Erythroblast (primary cell): ENCODE measurements at regions not wholly inside any gene's neighbourhood (a gene's known extent, or its start where the extent isn't known, plus 50 kb on each side); places are given as distances from the start of the nearest gene placed in this dataset.

Experiments
- DNase-seq, 2 experiments: peaks; one replicate each; lab custom pipeline; 2025; lab: John Stamatoyannopoulos, UW
- GATA1 ChIP-seq: IDR thresholded peaks from 2 replicates; pipeline ENCODE4 v1.6.1; 2011; ENCODE audit warnings: low read depth, mild to moderate bottlenecking, control low read depth, low read length, moderate library complexity
- POLR2A ChIP-seq: IDR thresholded peaks from 2 replicates; pipeline ENCODE4 v1.6.1; 2011; ENCODE audit warnings: mild to moderate bottlenecking, low read length

DNA sequence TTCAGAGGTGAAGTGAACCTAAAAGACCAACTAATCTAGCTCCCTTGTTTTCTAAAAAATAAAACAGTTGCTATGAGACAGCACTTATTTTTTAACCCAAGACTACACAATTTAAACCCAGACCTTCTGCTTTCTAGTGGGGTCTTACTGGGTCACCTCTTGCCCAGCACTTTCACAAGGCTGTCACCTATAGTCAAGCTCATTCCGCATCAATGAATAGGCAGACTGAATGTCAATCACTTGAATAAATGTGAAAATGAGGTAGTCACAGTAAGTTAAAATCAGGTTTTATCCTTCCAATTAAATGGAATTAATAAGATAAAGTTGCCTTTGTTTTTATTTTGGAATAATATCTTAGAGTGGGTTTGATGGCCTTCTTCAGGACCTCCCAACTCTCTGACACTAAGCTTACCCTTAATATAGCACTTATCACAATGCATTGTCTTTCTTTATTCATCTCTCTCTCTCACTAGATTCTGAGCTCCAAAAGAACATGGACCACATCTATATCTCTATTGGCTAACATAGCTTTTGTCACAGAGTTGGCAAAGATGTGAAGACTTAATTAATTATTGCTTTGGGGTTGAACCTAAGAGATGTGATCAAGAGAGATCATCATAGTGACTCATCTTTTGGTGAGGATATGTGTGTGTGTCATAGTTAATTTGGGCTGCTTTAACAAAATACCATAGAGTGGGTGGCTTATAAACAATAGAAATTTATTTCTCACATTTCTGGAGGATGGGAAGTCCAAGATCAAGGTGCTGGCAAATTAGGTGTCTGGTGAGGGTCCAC lies 248.7 kb upstream of the DAB1 start:
- DNase-seq: no peak
- TF ChIP-seq GATA1 (no peak), POLR2A (no peak)

DNA sequence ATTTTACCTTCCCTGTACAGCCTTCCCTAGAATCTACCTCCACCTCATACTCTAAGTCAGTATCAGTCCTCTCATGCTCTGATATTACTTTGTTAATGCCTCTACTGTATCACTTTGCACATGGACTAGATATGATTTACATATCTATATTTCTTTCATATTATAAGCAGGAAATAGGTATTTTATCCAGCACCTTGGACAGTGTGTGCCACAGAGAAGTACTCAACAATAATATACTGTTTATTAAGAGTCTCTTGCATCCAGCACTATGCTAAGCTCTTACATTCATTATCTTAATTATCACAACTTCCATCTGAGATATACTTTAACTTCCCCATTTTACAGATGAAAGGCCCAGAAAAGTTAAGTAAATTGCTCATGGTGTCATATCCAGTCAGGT lies 247.9 kb upstream of the DAB1 start:
- TF ChIP-seq POLR2A: no peak
- no peak for TF ChIP-seq GATA1
- DNase-seq: no peak

DNA sequence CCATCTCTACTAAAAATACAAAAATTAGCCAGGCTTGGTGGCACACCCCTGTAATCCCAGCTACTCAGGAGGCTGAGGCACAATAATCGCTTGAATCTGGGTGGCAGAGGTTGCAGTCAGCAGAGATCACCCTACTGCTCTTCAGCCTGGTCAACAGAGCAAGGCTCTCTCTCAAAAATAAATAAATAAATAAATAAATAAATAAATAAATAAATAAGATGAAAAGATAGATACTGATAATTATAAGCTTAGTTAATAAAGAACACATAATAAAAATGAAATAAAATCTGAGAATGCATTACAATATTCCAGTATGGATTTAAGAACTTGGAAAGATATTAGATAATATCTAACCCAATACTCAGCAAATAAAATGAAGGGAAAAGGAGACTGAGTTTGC lies 235.9 kb upstream of the DAB1 start:
- no peak for DNase-seq
- no peak for TF ChIP-seq POLR2A
- no peak for TF ChIP-seq GATA1

DNA sequence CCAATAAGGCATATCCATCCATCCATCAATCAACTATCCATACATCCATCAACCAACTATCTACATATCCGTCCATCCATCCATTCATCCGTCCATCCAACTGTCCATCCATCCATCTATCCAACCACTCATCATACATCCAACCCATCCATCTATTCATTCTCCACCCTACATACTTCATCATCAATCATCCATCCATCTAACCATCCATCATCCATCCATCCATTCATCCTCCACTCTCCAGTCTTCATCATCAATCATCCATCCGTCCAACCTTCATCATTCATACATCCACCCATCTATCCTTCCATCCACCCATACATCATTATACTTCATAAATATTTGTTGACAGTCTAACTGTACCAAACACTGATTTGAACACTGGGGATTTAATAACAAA lies 231.3 kb upstream of the DAB1 start:
- TF ChIP-seq POLR2A (no peak), GATA1 (no peak)
- no peak for DNase-seq

GRCh38 chr1:57644667-57645066 lies 220.8 kb upstream of the DAB1 start:
- DNase-seq: no peak

GRCh38 chr1:57638239-57638638 lies 214.4 kb upstream of the DAB1 start:
- no peak for DNase-seq
- TF ChIP-seq POLR2A (no peak), GATA1 (no peak)

More at GRCh38 chr1:57644667-57645066, 220.8 kb upstream of the DAB1 start:
- TF ChIP-seq GATA1: no peak
- TF ChIP-seq POLR2A: no peak

GRCh38 chr1:57637155-57637554 lies 213.3 kb upstream of the DAB1 start:
- TF ChIP-seq GATA1: no peak
- no peak for TF ChIP-seq POLR2A
- DNase-seq: no peak

DNA sequence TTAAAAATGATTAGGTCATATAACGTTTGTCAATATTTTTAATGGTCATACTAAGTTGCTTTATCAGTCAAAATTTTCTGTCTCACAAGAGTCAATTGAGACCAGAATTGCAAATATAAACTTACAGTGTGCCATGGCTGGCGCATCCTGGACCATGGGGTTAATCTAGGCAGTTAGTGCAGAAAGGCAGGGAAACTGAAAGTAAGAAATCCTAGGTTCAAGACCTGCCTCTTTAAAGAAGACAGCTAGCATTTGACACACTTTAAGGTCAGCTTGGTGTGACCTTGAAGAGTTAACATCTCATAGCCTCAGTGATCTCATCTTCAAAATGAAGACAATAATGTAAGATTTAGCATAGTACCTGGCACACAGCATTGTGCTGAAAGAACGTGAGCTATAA lies 210.0 kb upstream of the DAB1 start:
- no peak for TF ChIP-seq POLR2A
- no peak for TF ChIP-seq GATA1
- DNase-seq: no peak

GRCh38 chr1:57633056-57633455 lies 209.2 kb upstream of the DAB1 start:
- no peak for DNase-seq
- TF ChIP-seq GATA1 (no peak), POLR2A (no peak)

GRCh38 chr1:57632401-57632800 lies 208.5 kb upstream of the DAB1 start:
- no peak for DNase-seq

GRCh38 chr1:57627612-57628011 lies 203.8 kb upstream of the DAB1 start:
- DNase-seq: no peak
- TF ChIP-seq GATA1: no peak
- TF ChIP-seq POLR2A: no peak

More at GRCh38 chr1:57632401-57632800, 208.5 kb upstream of the DAB1 start:
- TF ChIP-seq POLR2A (no peak), GATA1 (no peak)

GRCh38 chr1:57623791-57624538 lies 200.1 kb upstream of the DAB1 start:
- no peak for DNase-seq
- TF ChIP-seq GATA1 (no peak), POLR2A (no peak)

DNA sequence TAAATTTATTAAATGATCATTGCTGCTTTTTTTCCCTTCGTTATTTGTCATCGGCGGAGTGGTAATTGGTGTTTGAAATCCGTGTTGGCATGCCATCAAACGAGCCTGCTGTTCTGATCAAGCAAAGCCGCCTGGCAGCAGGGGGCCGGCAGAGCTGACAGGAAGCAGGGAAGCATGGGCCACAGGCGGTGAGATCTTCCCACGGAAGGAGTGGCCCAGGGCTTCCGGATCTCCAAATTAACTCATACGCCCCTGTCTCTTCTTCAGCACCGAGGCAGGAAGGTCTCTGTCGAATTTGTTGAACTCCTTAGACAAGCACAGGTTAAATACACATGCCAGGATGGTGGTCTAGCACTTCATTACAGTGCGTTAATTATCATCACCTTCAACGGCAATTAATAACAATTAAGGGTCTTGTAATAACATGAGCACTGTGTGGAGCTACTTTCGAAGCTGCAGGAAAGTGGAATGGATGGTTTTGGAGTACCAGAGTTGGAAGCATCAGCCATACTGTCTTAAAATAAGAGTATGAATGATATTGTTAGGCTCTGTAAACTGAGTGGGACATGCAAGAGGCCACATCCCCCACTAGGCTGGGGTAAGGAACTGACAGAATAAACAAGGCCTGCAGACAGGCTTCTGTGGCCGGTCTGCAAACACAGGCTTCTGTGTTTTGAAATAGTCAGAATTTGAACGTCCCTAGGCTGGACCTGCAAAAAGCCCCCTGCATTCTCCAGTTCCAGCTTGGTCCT lies 199.4 kb upstream of the DAB1 start:
- no peak for DNase-seq
- TF ChIP-seq POLR2A (no peak), GATA1 (no peak)

- TF ChIP-seq POLR2A: no peak
- no peak for DNase-seq
Observed at GRCh38 chr1:57621776-57622175, 197.9 kb upstream of the DAB1 start.
